SHP77 treated with DMSO at 0.1 percent for 48 hours (cell line): ENCODE measurements at regions not wholly inside any gene's neighbourhood (a gene's known extent, or its start where the extent isn't known, plus 50 kb on each side); places are given as distances from the start of the nearest gene placed in this dataset.
"Not testable (repeated sequence)": the region's sequence is repeated elsewhere in the genome, so short reads cannot be mapped to it uniquely, and the experiment has no call there.

Experiments
- DNase-seq: peaks from one replicate; lab custom pipeline; 2025; lab: John Stamatoyannopoulos, UW

- DNase-seq = no peak
These were observed 51.9 kb upstream of the TBL1XR1 start for GRCh38 chr3:177249203-177249602.

DNA sequence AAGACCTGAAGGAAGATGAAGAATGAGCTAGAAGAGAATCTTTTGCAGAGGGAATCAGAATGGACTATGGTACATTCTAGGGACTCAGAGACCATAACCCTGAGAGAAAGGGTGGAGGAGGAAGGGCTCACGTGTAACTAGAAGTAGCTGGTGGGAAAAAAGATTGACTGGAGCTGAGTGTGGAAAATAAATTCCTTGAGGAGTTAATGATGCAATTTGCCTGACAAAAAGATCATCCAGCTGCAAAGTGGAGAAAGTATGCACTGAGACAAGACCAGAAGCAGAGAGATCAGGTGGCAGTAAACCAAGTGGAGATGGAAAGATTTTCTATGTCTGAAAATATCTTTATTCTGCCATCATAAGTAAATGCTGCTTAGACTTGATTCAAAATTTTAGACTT, 52.9 kb upstream of the TBL1XR1 start:
- no peak for DNase-seq

- DNase-seq = no peak
These were observed 54.5 kb upstream of the TBL1XR1 start for GRCh38 chr3:177251755-177252154.

DNA sequence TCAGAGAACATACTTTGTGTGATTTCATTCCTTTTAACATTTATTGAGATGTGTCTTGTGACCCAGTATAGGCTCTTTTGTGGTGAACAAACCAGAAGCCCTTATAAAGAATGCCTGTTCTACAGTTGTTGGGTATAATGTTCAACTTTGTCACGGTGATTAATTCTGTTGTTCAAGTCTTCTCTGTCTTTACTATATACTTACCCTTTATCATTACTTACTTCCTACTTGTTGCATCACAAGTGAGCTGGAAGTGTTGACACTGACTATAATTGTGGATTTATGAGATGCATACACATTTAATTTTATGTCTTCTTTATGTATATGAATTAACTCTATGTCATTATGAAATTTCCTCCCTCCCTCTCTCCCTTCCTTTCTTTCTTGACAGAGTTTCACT, 59.7 kb upstream of the TBL1XR1 start:
- DNase-seq = no peak

GRCh38 chr3:177257625-177258024, 60.3 kb upstream of the TBL1XR1 start:
- DNase-seq = no peak

GRCh38 chr3:177262396-177262795, 65.1 kb upstream of the TBL1XR1 start:
- no peak for DNase-seq

DNA sequence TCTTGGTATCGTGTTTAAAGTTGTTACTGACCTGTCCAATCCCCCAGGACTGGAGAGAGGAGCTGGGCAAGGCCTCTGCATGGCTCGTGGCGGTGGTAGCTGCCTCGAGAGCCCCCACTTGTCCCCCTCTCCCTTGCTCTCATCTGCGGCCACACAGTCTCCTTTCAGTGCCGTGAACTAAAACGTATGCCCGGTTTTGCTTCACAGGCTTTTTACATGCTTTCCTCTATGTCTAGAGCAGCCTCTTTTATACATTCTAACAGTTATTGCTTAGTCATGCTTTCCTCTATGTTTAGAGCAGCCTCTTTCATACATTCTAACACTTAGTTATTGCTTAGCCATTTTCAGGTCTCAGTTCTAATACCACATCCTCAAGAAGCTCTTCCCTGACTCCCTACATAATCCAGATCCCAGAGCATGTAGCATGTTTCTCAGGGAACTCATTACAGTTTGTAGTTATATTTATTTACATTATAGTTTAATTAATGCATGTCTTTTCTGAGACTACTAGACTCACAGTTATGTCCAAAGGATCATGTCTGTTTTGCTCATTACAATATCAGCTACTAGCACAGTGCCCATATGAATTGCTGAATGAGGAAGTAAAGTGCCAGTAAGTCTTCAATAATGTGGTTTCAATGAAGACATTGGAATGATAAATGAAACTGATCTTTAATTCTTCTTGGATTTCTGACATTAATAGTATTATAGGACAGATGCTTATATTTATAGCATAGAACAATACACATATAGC, 66.5 kb upstream of the TBL1XR1 start:
- no peak for DNase-seq

DNA sequence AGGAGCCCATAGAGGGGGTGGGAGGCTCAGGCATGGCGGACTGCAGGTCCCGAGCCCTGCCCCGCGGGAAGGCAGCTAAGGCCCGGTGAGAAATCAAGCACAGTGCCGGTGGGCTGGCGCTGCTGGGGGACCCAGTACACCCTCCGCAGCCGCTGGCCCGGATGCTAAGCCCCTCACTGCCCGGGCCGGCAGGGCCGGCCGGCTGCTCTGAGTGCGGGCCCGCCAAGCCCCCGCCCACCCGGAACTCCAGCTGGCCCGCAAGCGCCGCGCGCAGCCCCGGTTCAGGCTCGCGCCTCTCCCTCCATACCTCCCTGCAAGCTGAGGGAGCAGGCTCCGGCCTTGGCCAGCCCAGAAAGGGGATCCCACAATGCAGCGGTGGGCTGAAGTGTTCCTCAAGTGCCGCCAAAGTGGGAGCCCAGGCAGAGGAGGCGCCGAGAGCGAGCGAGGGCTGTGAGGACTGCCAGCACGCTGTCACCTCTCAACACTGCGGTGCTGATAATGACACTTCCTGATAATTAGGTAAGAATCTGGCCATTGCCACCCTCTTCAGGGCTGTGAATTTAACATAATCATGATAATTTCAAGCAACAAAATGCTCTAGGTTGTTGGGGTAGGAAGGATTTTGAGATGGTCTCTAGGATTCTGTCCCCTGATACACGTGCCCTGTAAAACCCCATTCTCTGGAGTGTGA, 74.7 kb upstream of the TBL1XR1 start:
- DNase-seq = not testable (repeated sequence)

DNA sequence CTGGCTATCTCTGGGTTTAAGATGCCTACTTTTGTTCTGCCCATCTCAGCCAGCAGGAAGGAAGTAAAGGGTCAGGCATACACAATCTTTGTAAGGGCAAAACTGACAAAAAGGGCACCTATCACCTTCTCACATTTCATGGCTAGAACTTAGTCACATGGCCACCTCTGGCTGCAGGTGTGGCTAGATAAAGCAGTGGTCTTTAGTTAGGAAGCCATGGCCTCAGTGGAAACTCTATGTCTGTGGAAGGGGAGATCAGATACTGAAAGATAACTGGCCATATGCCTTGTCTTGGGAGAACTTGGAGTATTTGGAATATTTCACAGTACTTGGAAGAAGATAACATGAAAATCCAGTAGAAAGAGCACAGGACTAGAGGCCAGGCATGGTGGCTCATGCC, 80.7 kb upstream of the TBL1XR1 start:
- DNase-seq = no peak

DNA sequence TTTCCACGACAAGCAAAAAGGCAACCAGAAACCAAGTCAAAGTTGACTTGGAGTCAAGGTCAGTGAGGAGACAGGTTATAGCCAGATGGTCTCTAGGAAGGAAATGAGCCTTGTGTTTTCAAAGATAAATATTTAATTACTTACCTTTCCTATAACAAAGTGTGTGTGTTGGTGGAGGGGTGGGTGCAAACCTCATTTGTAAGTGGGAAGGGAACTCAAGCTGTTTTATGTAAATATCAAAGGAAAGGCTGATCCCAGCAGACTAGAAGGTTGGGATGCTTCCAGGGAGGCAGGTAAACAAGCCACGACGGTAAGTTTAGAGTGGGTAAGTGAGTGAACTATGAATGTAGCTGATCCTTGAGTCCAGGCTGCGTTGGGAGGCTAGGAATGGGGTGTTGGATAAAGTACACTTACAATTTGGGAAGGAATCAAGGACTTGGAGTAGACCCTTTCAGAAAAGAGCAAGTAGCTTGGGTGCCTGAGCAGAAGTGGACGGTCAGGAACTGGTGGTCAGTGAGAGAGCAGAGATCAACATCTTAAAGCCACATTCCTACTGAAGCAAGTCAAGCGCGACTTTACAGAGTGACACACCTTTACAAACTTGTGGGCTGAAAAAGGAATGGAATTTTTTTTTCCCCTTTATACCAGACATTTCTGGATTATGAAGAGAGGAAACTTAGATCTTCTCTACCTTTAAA, 82.0 kb upstream of the TBL1XR1 start:
- no peak for DNase-seq

DNA sequence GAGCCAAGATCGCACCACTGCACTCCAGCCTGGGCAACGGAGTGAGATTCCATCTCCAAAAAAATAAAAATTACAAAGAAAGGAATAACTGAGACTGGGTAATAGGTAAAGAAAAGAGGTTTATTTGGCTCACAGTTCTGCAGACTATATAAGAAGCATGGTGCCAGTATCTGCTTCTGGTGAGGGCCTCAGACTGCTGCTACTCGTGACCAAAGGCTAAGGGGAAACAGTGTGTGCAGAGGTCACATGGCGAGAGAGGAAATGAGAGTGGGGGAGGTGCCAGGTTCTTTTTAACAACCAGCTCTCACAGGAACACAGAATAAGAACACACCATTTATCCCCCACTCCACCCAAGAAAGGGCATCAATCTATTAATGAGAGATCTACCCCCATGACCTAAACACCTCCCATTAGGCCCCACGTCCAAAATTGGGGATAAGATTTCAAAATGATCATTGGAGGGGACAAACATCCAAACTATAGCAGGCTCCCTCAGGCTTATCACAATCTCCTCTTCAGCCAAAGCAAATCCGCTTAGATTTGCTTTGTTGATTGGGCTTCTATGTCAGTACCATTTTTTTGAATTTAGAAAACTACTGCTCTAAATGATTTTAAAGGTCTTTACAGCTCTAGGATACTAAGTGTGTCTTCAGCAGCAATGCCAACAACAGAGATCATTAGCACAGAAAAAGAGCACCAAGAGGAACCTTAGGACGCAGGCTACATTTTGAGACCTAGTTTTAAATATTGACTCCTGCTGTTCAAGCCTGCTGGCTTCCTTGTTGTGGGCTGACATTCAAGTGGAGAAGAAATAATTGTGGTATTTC, 84.2 kb upstream of the TBL1XR1 start:
- DNase-seq = peak; percentile 73

DNA sequence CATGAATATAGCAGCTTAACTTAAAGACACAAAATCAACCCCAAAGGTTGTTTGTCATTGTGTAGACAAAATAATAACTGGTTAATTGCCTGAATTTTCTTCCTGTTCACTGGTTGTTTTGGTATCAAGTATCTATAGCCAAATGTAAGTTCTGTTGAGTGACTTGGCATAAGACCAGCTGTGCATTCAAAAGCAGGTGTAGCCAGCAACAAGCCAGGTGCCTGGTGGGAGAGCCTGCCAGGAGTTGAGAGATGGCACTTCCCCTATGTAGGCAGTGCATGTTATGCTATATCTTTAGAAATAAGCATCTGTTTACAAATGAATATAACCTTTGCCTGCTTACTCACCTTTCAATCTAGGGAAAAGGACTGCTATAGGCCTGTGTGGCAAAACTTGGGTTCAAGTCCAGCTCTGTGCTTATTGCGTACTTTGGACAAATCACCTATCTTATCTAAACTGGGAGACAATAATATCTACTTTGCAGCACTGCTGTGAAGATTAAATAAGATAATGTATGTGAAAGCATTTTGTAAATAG, 84.9 kb upstream of the TBL1XR1 start:
- DNase-seq = peak; percentile 73

- no peak for DNase-seq
These were observed 86.7 kb upstream of the TBL1XR1 start for GRCh38 chr3:177283983-177284382.

DNA sequence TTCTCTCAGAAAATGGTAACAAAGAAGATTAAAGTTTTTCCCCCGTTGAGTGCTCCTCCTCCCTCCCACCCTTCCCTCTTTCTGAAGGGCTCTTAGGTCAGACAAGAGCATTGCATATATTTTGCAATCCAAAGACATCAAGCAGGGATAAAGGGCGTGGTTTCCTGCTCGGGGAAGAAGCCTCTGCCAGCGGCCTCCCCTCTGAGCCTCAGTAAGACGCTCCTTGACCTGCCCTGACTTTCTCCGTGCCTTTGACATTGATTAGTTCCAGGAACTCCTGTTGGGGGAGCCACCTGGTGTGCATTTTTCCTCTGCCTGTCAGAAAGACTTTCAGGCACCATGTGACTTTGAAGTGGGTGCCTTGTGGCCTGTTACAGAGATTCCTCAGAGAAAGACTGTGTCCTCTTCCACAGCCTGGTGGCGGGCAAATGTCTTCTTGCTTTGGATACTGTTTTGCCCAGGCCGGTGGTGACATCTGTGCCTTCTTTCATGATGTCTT, 87.2 kb upstream of the TBL1XR1 start:
- peak; percentile 42 for DNase-seq

DNA sequence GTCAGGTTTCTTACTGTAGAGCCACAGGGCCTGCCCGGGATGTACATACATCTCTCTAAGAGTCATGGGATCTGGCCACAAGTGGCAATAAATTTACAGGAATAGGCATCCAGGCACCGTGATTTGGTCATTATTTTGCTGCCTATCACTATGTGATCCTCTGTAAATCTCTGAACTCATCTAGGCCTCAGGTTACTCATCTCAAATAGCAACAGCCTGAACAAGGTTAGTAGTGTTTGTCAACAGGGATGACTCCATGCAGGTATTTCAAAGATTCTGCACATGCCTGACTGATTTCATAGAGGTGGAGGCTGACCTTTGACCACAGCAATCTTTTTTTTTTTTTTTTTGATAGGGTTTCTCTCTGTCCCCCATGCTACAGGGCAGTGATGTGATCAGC, 88.8 kb upstream of the TBL1XR1 start:
- no peak for DNase-seq

- no peak for DNase-seq
These were observed 89.9 kb upstream of the TBL1XR1 start for GRCh38 chr3:177287231-177287630.

DNA sequence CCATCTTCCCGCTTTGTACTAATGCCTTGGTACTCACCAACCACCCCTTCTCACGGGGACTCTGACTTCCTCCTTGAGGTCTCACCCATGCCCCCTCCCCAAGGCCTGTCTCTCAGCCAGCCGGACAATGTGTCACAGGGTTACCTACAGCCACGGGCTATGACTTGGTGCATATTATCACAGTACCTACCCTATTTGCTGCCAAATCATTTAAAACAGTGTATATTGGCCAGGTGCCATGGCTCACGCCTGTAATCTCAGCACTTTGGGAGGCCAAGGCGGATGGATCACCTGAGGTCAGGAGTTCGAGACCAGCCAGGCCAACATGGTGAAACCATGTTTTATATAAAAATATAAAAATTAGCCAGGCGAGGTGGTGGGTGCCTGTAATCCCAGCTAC, 93.4 kb upstream of the TBL1XR1 start:
- DNase-seq = no peak

- no peak for DNase-seq
These were observed 96.9 kb upstream of the TBL1XR1 start for GRCh38 chr3:177294221-177294620.

- DNase-seq = no peak
These were observed 97.8 kb upstream of the TBL1XR1 start for GRCh38 chr3:177295116-177295515.

GRCh38 chr3:177299250-177299649, 102.0 kb upstream of the TBL1XR1 start:
- DNase-seq = no peak

GRCh38 chr3:177300039-177300833, 103.0 kb upstream of the TBL1XR1 start:
- DNase-seq = no peak
